Activated naive CD8-positive, alpha-beta T cell treated with anti-CD3 and anti-CD28 coated beads for 36 hours (primary cell): ENCODE measurements at regions not wholly inside any gene's neighbourhood (a gene's known extent, or its start where the extent isn't known, plus 50 kb on each side); places are given as distances from the start of the nearest gene placed in this dataset.
"Not testable (repeated sequence)": the region's sequence is repeated elsewhere in the genome, so short reads cannot be mapped to it uniquely, and the experiment has no call there.

Source experiments
- DNase-seq: peaks from one replicate; pipeline ENCODE4 v3.0.0; 2021
- H3K27ac Mint-ChIP-seq: one replicate; pipeline ENCODE4 v1.8.0; 2022; ENCODE audit warnings: mild to moderate bottlenecking, moderate library complexity, mixed read lengths
- H3K27me3 Mint-ChIP-seq: one replicate; pipeline ENCODE4 v1.8.0; 2022; ENCODE audit warnings: mild to moderate bottlenecking, mixed read lengths
- H3K36me3 Mint-ChIP-seq: one replicate; pipeline ENCODE4 v1.8.0; 2021; ENCODE audit warnings: mild to moderate bottlenecking, mixed read lengths
- H3K4me1 Mint-ChIP-seq: one replicate; pipeline ENCODE4 v1.8.0; 2021; ENCODE audit warnings: mixed read lengths
- H3K4me3 Mint-ChIP-seq: one replicate; pipeline ENCODE4 v1.8.0; 2022; ENCODE audit warnings: mild to moderate bottlenecking, moderate library complexity, mixed read lengths
- H3K9me3 Mint-ChIP-seq: one replicate; pipeline ENCODE4 v1.8.0; 2022; ENCODE audit warnings: mixed read lengths

DNA sequence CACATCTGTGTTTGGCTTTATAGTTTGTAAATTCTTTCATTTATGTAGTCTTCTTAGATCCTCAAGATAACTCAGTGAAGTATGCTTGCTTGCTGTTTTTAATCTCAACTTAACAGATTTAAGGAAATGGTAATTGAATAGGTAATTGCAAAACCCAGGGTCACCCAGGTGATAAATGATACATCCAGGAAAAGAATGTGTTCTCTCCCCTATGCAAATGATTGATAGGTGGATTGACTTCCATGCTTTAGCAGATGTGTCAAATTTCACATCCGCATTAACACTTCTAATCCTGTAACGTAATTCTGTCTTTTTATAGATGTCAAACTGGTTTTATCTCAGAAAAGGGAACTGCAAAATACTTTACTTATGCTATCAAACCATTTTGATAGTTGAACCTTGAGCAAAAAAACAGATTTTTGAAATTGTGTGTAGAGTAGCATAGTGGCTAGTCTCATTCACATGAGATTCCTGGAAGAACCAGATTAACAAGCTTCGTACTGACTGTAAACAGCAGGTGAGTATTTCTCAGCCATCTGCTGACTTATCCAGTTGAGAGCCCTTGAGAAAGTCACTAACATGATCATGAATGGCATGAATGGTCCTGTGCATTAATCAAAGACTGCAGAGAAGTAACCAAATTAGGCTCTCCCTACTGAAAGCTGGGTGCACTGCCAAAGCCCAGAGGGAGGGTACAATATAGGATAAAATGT is 86.7 kb upstream of the PAM start:
- DNase-seq, result no peak
- Mint-ChIP-seq H3K36me3 (no peaks in the 10 kb centered on the region), H3K4me3 (no peak overlapping the region), H3K4me1 (no peaks in the 10 kb centered on the region), H3K27ac (no peak overlapping the region), H3K27me3 (peaks cover 28% of the 10 kb centered on the region), H3K9me3 (no peaks in the 10 kb centered on the region)

DNA sequence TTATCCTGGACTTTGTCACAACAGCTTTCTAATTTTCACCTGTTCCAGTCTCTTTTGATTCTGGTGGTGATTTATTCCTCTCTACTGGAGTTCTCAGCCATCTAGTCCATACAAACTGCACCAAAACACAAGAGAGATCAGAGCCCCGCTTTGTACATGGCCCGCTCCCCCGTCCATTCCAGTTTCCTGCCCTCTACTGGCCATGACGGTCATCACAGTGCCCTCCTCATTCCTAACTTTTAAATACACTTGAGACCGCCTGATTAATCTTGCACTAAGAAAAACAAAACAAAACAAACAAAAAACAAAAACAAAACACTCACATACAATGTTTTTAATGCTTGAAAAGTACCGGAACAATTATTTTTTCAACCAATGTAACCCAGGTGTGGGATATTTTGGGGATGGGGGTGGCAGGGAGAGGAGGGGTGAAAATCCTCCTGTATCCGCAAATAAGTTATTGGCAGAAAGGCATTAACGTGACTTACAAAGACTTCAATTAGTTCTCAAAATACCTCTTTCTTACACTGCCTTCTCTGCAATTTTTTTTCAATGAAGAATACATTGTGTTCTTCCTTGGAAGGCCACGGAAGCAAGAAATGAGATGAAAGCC is 84.8 kb upstream of the PAM start:
- H3K27ac Mint-ChIP-seq, result no peak overlapping the region
- no peaks in the 10 kb centered on the region for H3K9me3 Mint-ChIP-seq
- H3K4me1 Mint-ChIP-seq, result no peaks in the 10 kb centered on the region
- peaks cover 31% of the 10 kb centered on the region for H3K27me3 Mint-ChIP-seq
- H3K36me3 Mint-ChIP-seq, result no peaks in the 10 kb centered on the region
- H3K4me3 Mint-ChIP-seq, result no peak overlapping the region
- DNase-seq, result peak; percentile 2

DNA sequence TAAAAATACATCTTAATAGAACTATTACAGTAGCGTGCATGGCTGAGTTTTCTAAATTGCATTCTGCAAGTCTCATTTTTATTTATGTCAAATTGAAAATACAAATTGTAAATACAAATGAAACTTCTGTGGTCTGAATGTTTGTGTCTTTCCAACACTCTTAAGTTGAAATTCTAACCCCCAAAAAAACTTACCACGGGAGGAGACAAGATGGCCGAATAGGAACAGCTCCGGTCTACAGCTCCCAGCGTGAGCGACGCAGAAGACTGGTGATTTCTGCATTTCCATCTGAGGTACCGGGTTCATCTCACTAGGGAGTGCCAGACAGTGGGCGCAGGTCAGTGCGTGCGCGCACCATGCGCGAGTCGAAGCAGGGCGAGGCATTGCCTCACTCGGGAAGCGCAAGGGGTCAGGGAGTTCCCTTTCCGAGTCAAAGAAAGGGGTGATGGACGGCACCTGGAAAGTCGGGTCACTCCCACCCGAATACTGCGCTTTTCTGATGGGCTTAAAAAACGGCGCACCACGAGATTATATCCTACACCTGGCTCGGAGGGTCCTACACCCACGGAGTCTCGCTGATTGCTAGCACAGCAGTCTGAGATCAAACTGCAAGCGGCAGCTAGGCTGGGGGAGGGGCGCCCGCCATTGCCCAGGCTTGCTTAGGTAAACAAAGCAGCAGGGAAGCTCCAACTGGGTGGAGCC is 83.9 kb upstream of the PAM start:
- not testable (repeated sequence) for H3K9me3 Mint-ChIP-seq, H3K36me3 Mint-ChIP-seq, H3K4me3 Mint-ChIP-seq, DNase-seq, H3K27ac Mint-ChIP-seq, H3K4me1 Mint-ChIP-seq
- peaks cover 31% of the 10 kb centered on the region for H3K27me3 Mint-ChIP-seq

DNA sequence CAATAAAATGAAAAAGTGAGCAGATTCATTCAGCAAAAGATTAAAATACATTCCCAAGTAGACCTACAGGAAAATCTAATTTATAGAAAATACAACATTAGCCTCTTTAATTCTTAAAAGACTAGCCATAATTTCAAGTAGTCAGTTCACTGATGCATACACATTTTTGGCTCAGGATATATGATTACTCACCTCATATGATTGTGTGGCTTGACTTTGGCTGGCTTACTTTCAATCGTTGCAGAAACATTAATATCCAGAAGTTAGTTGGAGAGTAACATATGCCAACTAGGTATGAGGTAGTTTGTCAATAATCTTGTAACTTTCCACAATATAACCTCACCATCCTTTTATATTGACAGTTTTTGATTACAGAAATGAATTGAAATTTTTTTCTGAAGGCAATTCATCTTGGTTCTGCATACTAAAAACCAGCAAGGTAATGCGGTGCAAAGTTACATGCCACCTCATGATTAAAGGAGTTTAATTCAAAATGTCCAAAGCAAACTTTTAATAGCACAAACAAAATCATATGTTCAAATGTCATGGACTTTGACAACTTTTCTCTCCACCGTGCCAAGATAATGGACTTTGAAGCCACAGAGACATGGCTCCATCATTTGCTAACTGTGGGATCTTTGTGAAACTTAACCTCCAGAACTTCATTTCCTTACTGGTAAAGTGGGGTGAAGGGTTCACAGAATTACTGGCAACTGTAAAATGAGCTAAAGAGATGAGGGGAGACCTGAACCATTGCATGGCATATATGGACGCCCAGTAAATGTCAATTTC is 76.6 kb upstream of the PAM start:
- H3K36me3 Mint-ChIP-seq, result no peaks in the 10 kb centered on the region
- DNase-seq, result no peak
- peaks cover 12% of the 10 kb centered on the region for H3K27me3 Mint-ChIP-seq
- no peaks in the 10 kb centered on the region for H3K9me3 Mint-ChIP-seq
- H3K27ac Mint-ChIP-seq, result no peak overlapping the region
- H3K4me1 Mint-ChIP-seq, result peaks cover 1% of the 10 kb centered on the region
- no peak overlapping the region for H3K4me3 Mint-ChIP-seq

DNA sequence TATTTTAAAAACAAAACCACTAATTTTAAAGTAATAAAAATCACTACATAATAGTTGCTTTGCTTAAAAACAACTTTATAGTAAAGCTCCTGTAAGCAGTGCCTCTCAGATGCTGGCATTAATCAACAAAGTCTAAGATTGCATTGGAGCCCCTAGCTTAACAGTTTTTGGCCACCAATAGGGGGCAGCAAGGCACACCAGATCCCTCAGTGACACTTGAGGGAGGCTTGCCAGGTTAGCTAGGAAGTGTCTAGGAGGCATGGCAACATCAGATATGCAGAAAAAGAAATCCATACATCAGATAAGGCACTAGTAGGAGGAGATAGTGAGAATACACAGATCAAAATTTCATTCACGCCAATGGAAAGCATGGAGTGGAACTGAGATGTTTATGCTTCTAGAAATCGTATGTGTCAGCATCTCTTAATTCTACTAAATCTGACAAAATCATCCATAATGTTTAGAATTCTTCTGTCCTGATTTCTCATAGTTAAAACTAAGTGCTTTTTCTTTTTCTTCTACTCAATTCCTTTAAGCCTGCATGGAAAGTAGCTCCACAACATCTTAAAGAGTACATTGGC is 73.6 kb upstream of the PAM start:
- no peaks in the 10 kb centered on the region for H3K36me3 Mint-ChIP-seq
- no peak overlapping the region for H3K4me3 Mint-ChIP-seq
- no peak overlapping the region for H3K27ac Mint-ChIP-seq
- peaks cover 12% of the 10 kb centered on the region for H3K27me3 Mint-ChIP-seq
- H3K4me1 Mint-ChIP-seq, result peaks cover 1% of the 10 kb centered on the region
- peak; percentile 55 for DNase-seq
- no peaks in the 10 kb centered on the region for H3K9me3 Mint-ChIP-seq

DNA sequence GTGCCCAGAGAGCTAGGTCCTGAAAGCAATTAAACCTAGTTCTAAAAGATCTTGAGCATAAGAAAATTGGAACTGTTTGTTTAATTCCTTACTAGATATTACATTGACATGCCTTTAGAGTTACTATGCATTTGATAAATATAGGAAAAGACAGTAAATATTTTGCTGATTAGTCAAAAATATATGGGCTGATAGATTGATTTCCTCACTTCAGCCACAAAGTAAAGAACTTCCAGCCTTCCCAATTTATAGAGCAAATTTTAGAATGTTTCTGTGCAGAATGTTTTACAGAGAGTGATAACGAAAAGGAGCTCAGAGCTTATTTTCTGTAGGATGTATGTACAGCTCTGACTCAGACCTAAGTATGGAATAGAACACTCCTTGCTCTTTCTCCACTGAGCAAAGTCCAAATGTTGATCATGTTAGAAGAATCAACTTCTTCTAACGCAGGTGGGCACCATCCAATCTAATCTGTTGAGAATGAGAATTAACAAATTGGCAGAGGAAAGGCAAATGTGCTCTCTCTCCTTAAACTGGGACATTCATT is 72.9 kb upstream of the PAM start:
- Mint-ChIP-seq H3K4me1 (peaks cover 1% of the 10 kb centered on the region), H3K9me3 (no peaks in the 10 kb centered on the region), H3K27me3 (peaks cover 14% of the 10 kb centered on the region), H3K4me3 (no peak overlapping the region), H3K36me3 (no peaks in the 10 kb centered on the region), H3K27ac (no peak overlapping the region)
- DNase-seq, result no peak

DNA sequence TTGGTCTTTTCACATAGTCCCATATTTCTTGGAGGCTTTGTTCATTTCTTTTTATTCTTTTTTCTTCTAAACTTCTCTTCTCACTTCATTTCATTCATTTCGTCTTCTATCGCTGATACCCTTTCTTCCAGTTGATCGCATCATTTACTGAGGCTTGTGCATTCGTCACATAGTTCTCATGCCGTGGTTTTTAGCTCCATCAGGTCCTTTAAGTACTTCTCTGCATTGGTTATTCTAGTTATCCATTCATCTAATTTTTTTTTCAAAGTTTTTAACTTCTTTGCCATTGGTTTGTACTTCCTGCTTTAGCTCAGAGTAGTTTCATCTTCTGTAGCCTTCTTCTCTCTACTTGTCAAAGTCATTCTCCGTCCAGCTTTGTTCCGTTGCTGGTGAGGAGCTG is 67.0 kb upstream of the PAM start:
- H3K4me3 Mint-ChIP-seq, H3K9me3 Mint-ChIP-seq, H3K27me3 Mint-ChIP-seq, DNase-seq, H3K4me1 Mint-ChIP-seq, H3K36me3 Mint-ChIP-seq, H3K27ac Mint-ChIP-seq: not testable (repeated sequence)

DNA sequence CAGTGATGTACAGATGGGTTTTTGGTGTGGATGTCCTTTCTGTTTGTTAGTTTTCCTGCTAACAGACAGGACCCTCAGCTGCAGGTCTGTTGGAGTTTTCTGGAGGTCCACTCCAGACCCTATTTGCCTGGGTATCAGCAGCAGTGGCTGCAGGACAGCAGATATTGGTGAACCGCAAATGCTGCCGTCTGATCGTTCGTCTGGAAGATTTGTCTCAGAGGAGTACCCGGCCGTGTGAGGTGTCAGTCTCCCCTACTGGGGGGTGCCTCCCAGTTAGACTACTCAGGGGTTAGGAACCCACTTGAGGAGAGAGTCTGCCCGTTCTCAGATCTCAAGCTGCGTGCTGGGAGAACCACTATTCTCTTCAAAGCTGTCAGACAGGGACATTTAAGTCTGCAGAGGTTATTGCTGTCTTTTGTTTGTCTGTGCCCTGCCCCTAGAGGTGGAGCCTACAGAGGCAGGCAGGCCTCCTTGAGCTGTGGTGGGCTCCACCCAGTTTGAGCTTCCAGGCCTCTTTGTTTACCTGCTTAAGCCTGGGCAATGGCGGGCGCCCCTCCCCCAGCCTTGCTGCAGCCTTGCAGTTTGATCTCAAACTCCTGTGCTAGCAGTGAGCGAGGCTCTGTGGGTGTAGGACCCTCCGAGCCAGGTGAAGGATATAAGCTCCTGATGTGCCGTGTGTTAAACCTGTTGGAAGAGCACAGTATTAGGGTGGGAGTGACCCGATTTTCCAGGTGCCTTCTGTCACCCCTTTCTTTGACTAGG is 66.3 kb upstream of the PAM start:
- not testable (repeated sequence) for H3K27me3 Mint-ChIP-seq, H3K4me1 Mint-ChIP-seq, DNase-seq, H3K4me3 Mint-ChIP-seq, H3K36me3 Mint-ChIP-seq, H3K9me3 Mint-ChIP-seq, H3K27ac Mint-ChIP-seq

DNA sequence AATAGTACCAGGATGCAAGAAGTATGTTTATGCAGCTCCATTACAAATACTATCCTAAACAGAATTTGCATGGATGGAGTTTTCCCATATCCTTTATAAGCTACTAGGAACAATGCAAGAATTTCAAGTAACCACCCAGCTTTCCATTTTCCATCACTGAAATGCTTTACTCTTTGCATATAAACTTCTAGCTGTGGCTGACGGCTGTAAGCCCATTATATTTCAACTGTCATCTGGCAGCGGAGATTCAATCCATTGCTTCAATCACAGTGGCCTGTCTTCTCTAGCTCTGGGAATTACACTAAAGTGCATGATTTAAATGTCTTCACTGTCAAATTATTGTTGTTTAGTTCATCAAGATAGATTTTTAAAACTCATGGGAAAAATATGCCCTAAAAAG is 64.2 kb upstream of the PAM start:
- Mint-ChIP-seq H3K4me3 (no peak overlapping the region), H3K27me3 (peaks cover 6% of the 10 kb centered on the region), H3K27ac (no peak overlapping the region), H3K4me1 (no peaks in the 10 kb centered on the region), H3K9me3 (peaks cover 2% of the 10 kb centered on the region), H3K36me3 (no peaks in the 10 kb centered on the region)
- DNase-seq, result no peak

DNA sequence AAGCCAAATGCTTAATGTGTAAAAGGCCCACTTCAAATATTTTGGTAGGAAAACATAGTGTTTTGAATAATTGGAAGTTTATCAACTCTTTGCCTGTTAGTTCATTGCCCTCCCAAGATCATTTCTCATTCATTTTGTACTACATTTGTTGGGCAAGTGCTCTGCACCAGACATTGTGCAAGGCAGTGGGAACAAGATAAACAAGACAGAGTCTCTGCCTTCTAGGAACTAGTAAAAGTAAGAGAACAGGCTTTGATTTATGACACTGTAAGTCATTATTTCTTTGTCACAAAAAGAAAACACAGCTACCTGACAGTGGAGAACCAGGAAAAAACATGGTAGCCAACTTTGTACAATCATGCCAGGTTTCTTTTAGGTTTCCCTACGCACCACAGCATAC is 63.7 kb upstream of the PAM start:
- Mint-ChIP-seq H3K4me1 (no peaks in the 10 kb centered on the region), H3K27me3 (peaks cover 3% of the 10 kb centered on the region), H3K36me3 (no peaks in the 10 kb centered on the region), H3K4me3 (no peak overlapping the region), H3K27ac (no peak overlapping the region), H3K9me3 (peaks cover 2% of the 10 kb centered on the region)
- no peak for DNase-seq

DNA sequence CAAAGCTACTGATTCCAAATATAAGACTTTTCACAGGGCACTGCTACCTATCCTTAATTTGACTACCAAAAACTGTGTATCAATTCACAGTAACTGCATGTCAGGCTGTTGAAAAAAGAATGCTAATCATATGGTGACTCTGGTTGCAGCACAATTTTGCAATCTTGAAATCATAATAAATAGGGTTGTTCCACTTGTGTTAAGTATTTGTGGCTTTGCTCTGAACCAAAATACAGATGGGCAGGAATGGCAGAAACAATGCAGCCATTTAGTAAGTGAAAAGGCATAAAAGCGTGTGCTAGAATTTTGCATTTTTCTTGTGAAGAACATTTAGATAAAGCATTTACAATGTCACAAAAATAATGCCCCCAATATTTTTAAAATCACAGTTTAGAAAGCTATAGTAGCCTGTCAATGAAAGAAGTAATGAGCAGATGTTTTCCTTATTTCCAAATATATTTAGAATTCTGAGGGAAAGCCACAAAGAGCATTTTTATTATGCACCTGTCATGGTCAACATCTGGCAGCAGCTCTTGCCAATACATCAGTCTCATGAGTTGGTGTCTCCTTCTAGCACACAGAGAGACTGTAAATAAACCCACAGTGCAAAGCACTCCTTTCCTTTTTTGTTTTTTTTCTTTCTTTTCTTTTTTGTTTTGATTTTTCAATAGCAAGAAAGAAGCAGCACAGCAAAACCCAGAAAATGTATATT is 54.8 kb upstream of the PAM start:
- Mint-ChIP-seq H3K4me3 (no peak overlapping the region), H3K36me3 (no peaks in the 10 kb centered on the region), H3K27ac (no peak overlapping the region), H3K27me3 (peaks cover 13% of the 10 kb centered on the region), H3K9me3 (no peaks in the 10 kb centered on the region), H3K4me1 (no peaks in the 10 kb centered on the region)
- DNase-seq, result no peak

DNA sequence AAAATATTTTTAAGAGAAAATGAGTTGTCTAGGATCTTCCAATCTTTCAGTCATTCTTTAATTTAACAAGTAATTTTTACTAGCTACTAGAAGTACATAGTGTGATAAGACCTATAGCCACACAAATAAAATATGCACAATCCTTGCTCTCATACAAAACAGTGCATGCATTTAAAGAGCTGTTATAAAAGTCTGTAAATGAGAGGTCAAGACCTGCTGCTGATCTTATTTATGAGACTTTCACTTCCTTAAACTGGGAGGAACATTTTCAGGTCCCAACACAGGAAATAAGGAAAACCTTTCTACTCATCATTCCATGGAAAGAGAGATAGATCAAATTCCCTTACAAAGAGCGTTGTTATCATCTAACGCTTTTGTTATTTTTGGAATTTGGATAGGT is 54.2 kb upstream of the PAM start:
- DNase-seq, result no peak
- H3K4me3 Mint-ChIP-seq, result no peak overlapping the region
- H3K4me1 Mint-ChIP-seq, result no peaks in the 10 kb centered on the region
- no peaks in the 10 kb centered on the region for H3K36me3 Mint-ChIP-seq
- H3K9me3 Mint-ChIP-seq, result no peaks in the 10 kb centered on the region
- H3K27me3 Mint-ChIP-seq, result peaks cover 13% of the 10 kb centered on the region
- H3K27ac Mint-ChIP-seq, result no peak overlapping the region

DNA sequence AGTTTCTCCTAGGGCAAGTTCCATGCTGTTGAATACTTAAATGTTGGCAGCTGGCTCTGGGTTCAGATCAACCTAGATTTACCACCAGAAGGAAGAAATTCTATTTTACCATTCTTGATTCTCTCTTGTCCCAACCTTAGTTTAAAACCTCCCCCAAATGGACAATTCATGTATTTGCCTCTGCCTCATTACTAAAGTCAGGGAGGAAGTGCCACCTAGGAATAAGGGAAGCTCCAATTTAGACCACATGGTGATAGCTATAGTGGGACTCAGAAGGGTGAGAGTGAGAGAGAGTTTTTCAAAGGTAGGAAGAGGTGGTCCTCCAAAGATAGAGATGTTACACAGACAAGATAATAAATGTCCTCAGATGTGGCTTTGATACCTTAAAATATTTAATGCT is 53.4 kb upstream of the PAM start:
- no peaks in the 10 kb centered on the region for H3K4me1 Mint-ChIP-seq
- no peak overlapping the region for H3K27ac Mint-ChIP-seq
- no peaks in the 10 kb centered on the region for H3K36me3 Mint-ChIP-seq
- no peaks in the 10 kb centered on the region for H3K9me3 Mint-ChIP-seq
- peaks cover 13% of the 10 kb centered on the region for H3K27me3 Mint-ChIP-seq
- H3K4me3 Mint-ChIP-seq, result no peak overlapping the region
- DNase-seq, result no peak
